Adrenal gland (tissue), 9 donors: ENCODE measurements at regions not wholly inside any gene's neighbourhood (a gene's known extent, or its start where the extent isn't known, plus 50 kb on each side); places are given as distances from the start of the nearest gene placed in this dataset.

ENCODE experiments used
- DNase-seq, 7 donors: peaks; one replicate each; pipeline ENCODE4 v3.0.0-alpha.2; 2019 to 2020
- H3K27ac ChIP-seq, 5 donors: fragments of 200-600 bp; sonication (generic) in 4 of 5; 1 replicate in 3 of 5; 2 replicates in 2 of 5; pipeline versions ENCODE4 v1.5.1 to v1.8.0; 2016 to 2020; ENCODE audit warnings: mild to moderate bottlenecking in 1 of 5
- H3K27me3 ChIP-seq: fragments of 200-600 bp; 2 replicates; pipeline ENCODE4 v1.8.0; 2021
- H3K36me3 ChIP-seq, 2 donors: fragments of 200-600 bp; replicated peaks in 1 of 2; 1 replicate in 1 of 2; 2 replicates in 1 of 2; pipeline versions ENCODE4 v1.5.1 to v1.8.0; 2018 to 2022
- H3K4me1 ChIP-seq, 2 donors: fragments of 200-600 bp; replicated peaks in 1 of 2; 1 replicate in 1 of 2; 2 replicates in 1 of 2; pipeline versions ENCODE4 v1.5.1 to v1.8.0; 2018 to 2021
- H3K4me3 ChIP-seq, 4 donors: fragments of 200-600 bp; sonication (generic) in 3 of 4; one replicate each; pipeline ENCODE4 v1.5.1; 2016 to 2018
- H3K9me3 ChIP-seq, 3 donors: fragments of 200-600 bp; sonication (generic) in 1 of 3; replicated peaks in 1 of 3; 1 replicate in 2 of 3; 2 replicates in 1 of 3; pipeline versions ENCODE4 v1.5.1 to v1.8.0; 2016 to 2021
- CTCF ChIP-seq, 6 experiments: fragments of 450-650 bp in 4 of 6; fragments of 200-600 bp in 2 of 6; sonication (generic) in 1 of 6; IDR thresholded peaks; 1 replicate in 5 of 6; 2 replicates in 1 of 6; pipeline versions ENCODE4 v1.5.1 to v1.8.0; 2016 to 2021; ENCODE audit warnings: antibody characterized with exemption in 6 of 6, mild to moderate bottlenecking in 2 of 6, moderate library complexity in 1 of 6
- POLR2A ChIP-seq, 2 donors: fragments of 450-650 bp; IDR thresholded peaks; one replicate each; pipeline ENCODE4 v1.6.1; 2017; ENCODE audit warnings: antibody characterized with exemption in 2 of 2, mild to moderate bottlenecking in 2 of 2, moderate library complexity in 1 of 2
- WGBS, 4 donors: extraction: QIAGEN DNeasy Blood & Tissue Kit in 2 of 4; methylation state at CpG; one replicate each; pipeline versions ENCODE4 v1.1.5 to v1.1.7; 2013 to 2017; 5-methylcytosine and 5-hydroxymethylcytosine counted together
- intact Hi-C, 2 donors: fragments of 100-400 bp; cut with DNase I; formaldehyde crosslinking; loops; one replicate each; pipeline versions ENCODE4 v1.14.1 to v1.15.0; 2022 to 2023
- donor health status: healthy with polysubstance abuse.
- donor health status: Bipolar disorder and iron deficiency.
- donor health status: DM: yes; HTN: yes; CAD: no.
- donor health status: DM: no; HTN: no; CAD: no.
- donor health status: DM: no; HTN: no; CAD: no.

- no peak overlapping the region for H3K4me3 ChIP-seq
- H3K27me3 ChIP-seq: no peaks in the 10 kb centered on the region
- TF ChIP-seq POLR2A (IDR thresholded peaks at IDR 0.05) (no peak), CTCF (IDR thresholded peaks at IDR 0.05) (no peak)
- no peak for DNase-seq
- H3K4me1 ChIP-seq: peaks cover 0 to 3% of the 10 kb centered on the region in 2 donors
- intact Hi-C loops: no loop called here
- H3K36me3 ChIP-seq: no peaks in the 10 kb centered on the region
- H3K27ac ChIP-seq: no peak overlapping the region
- H3K9me3 ChIP-seq: no peaks in the 10 kb centered on the region
- 70 to 80% (median 76%) methylated on average over 3 of the region's 3 CpGs for WGBS, 4 donors
Observed at GRCh38 chr17:63190821-63191370, 224.9 kb downstream of the TANC2 start.

- 79 to 86% (median 82%) methylated on average over 8 of the region's 8 CpGs for WGBS, 4 donors
Observed at GRCh38 chr17:63191610-63192009, 225.6 kb downstream of the TANC2 start.

GRCh38 chr17:63193827-63194226, 227.8 kb downstream of the TANC2 start:
- intact Hi-C loops: no loop called here
- H3K9me3 ChIP-seq: no peaks in the 10 kb centered on the region
- WGBS, 4 donors: 70 to 88% (median 81%) methylated on average over 1 of the region's 1 CpG
- no peaks in the 10 kb centered on the region for H3K36me3 ChIP-seq
- no peak for DNase-seq
- TF ChIP-seq POLR2A (IDR thresholded peaks at IDR 0.05) (no peak), CTCF (IDR thresholded peaks at IDR 0.05) (no peak)
- no peaks in the 10 kb centered on the region for H3K27me3 ChIP-seq
- H3K27ac ChIP-seq: no peak overlapping the region
- peaks cover 0 to 3% of the 10 kb centered on the region in 2 donors for H3K4me1 ChIP-seq
- no peak overlapping the region for H3K4me3 ChIP-seq

More at GRCh38 chr17:63191610-63192009, 225.6 kb downstream of the TANC2 start:
- Histone ChIP-seq H3K9me3 (no peaks in the 10 kb centered on the region), H3K4me3 (no peak overlapping the region), H3K4me1 (peaks cover 0 to 3% of the 10 kb centered on the region in 2 donors), H3K27ac (no peak overlapping the region), H3K36me3 (no peaks in the 10 kb centered on the region), H3K27me3 (no peaks in the 10 kb centered on the region)
- TF ChIP-seq CTCF (IDR thresholded peaks at IDR 0.05) (no peak), POLR2A (IDR thresholded peaks at IDR 0.05) (no peak)
- intact Hi-C loops: no loop called here
- peak in 2 of 7 donors; percentile 8 to 31 for DNase-seq

GRCh38 chr17:63196772-63197335, 230.8 kb downstream of the TANC2 start:
- 59 to 84% (median 75%) methylated on average over 1 of the region's 1 CpG for WGBS, 4 donors
- intact Hi-C loops: no loop called here
- Histone ChIP-seq H3K9me3 (no peaks in the 10 kb centered on the region), H3K36me3 (no peaks in the 10 kb centered on the region), H3K4me3 (peak overlapping the region in 1 of 4 donors; percentile 17), H3K27me3 (no peaks in the 10 kb centered on the region), H3K4me1 (peaks cover 0 to 3% of the 10 kb centered on the region in 2 donors), H3K27ac (no peak overlapping the region)
- DNase-seq: no peak
- no peak for TF ChIP-seq CTCF (IDR thresholded peaks at IDR 0.05)
- no peak for TF ChIP-seq POLR2A (IDR thresholded peaks at IDR 0.05)
